ENCODE measurements at regions not wholly inside any gene's neighbourhood (a gene's known extent, or its start where the extent isn't known, plus 50 kb on each side); places are given as distances from the start of the nearest gene placed in this dataset.
A peak's percentile ranks its signal among the peaks of the same experiment; 100 is the strongest.
"Not testable (repeated sequence)": the region's sequence is repeated elsewhere in the genome, so short reads cannot be mapped to it uniquely, and the experiment has no call there.

DNA sequence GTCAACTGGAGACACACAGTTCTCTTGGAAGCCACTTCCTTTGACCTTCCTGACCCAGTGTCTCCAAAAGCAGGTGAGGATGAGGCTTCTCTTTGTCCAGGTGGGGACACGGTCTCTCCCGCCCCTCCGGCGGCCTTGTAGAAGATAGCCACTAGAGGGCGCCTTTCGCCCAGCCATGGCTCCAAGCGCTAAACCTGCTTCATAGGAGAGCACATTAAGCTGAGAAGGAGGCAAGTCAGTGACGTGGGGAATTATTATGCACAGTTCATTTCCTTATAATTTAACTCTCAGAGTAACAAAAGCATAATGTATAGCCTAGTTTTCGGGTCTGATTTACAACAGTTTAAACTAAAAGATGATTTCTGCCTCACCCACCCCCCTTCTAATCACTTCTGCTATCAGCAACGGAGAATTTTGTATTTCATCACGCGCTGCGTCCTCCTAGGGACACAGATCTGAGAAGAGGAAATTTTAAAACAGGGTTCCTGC, 208.7 kb downstream of the ICOS start:
- peak overlapping the region; percentile 2 to 47 (median 32) for H3K4me3 ChIP-seq
- DNase-seq, result peak; percentile 83
- TF ChIP-seq, protein P1, sequence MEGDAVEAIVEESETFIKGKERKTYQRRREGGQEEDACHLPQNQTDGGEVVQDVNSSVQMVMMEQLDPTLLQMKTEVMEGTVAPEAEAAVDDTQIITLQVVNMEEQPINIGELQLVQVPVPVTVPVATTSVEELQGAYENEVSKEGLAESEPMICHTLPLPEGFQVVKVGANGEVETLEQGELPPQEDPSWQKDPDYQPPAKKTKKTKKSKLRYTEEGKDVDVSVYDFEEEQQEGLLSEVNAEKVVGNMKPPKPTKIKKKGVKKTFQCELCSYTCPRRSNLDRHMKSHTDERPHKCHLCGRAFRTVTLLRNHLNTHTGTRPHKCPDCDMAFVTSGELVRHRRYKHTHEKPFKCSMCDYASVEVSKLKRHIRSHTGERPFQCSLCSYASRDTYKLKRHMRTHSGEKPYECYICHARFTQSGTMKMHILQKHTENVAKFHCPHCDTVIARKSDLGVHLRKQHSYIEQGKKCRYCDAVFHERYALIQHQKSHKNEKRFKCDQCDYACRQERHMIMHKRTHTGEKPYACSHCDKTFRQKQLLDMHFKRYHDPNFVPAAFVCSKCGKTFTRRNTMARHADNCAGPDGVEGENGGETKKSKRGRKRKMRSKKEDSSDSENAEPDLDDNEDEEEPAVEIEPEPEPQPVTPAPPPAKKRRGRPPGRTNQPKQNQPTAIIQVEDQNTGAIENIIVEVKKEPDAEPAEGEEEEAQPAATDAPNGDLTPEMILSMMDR (IDR thresholded peaks at IDR 0.05), result peak; percentile 87 to 96 (median 93)
- no peak for TF ChIP-seq POLR2AphosphoS5 (IDR thresholded peaks at IDR 0.05)
- WGBS, 2 donors (ENCODE audit: low coverage in 1 of 2), result 12 to 26% methylated on average over 6 to 11 of the region's 13 CpGs
- H3K36me3 ChIP-seq, result no peaks in the 10 kb centered on the region
- no peaks in the 10 kb centered on the region for H3K27me3 ChIP-seq
- in situ Hi-C loops (cut with MboI; ENCODE audit: low pct_ligation_motif_present in 1 of 4, low pct_unique_long_range_greater_than_20kb in 1 of 4, low sequenced_read_pairs in 3 of 4) (no loop called here), intact Hi-C loops (cut with DNase I; ENCODE audit: low total_unique reads) (no loop called here)
- no peaks in the 10 kb centered on the region for H3K9me3 ChIP-seq
- peak overlapping the region; percentile 13 to 46 (median 43) for H3K27ac ChIP-seq
- peaks cover 0 to 6% (median 3%) of the 10 kb centered on the region in 4 donors for H3K4me1 ChIP-seq

DNA sequence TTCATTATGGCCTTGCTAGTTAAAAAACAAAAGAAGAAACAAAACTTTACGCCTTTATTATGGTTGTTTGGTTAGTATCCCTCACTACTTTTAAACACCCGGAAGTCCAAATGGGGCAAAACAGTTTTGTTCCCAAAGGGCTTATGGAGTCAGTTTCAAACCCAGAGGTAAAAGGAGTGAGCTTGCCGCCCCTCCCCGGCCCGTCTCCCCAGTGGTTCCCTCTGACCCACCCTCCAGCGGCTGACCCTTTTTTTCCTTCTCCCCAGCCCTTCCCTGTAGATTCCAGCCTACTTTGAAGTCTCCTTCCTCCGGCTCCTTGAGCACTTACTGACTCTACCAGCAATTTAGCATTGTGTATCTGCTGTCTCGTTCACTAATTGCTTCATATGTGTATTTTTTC, 209.2 kb downstream of the ICOS start:
- 6 to 22% methylated on average over 4 to 8 of the region's 8 CpGs for WGBS, 2 donors (ENCODE audit: low coverage in 1 of 2)
- intact Hi-C loops (cut with DNase I; ENCODE audit: low total_unique reads) (no loop called here), in situ Hi-C loops (cut with MboI; ENCODE audit: low pct_ligation_motif_present in 1 of 4, low pct_unique_long_range_greater_than_20kb in 1 of 4, low sequenced_read_pairs in 3 of 4) (no loop called here)
- peak overlapping the region; percentile 2 to 47 (median 32) for H3K4me3 ChIP-seq
- H3K4me1 ChIP-seq, result peaks cover 0 to 6% (median 3%) of the 10 kb centered on the region in 4 donors
- DNase-seq, result peak; percentile 14
- H3K36me3 ChIP-seq, result no peaks in the 10 kb centered on the region
- H3K9me3 ChIP-seq, result no peaks in the 10 kb centered on the region
- no peaks in the 10 kb centered on the region for H3K27me3 ChIP-seq
- H3K27ac ChIP-seq, result peak overlapping the region; percentile 13 to 46 (median 43)
- TF ChIP-seq, protein P1 (IDR thresholded peaks at IDR 0.05), result no peak
- TF ChIP-seq POLR2AphosphoS5 (IDR thresholded peaks at IDR 0.05) (no peak), POLR2A (IDR thresholded peaks at IDR 0.05) (no peak), EP300 (IDR thresholded peaks at IDR 0.05; ENCODE audit: low read depth) (no peak)

DNA sequence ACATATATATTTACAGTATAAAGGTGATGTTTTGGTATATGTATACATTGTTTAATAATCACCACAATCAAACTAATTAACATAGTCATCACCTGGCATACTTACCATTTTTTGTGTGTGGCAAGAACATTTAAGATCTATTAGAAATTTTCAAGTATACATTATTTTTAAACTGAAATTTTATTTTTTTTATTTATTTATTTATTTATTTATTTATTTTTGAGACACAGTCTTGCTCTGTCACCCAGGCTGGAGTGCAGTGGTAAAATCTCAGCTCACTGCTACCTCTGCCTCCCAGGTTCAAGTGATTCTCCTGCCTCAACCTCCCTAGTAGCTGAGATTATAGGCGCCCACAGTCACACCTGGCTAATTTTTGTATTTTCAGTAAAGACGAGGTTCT, 210.5 kb downstream of the ICOS start:
- H3K4me3 ChIP-seq; DNase-seq; H3K27me3 ChIP-seq; H3K9me3 ChIP-seq; H3K4me1 ChIP-seq; in situ Hi-C loops (cut with MboI; ENCODE audit: low pct_ligation_motif_present in 1 of 4, low pct_unique_long_range_greater_than_20kb in 1 of 4, low sequenced_read_pairs in 3 of 4); intact Hi-C loops (cut with DNase I; ENCODE audit: low total_unique reads); H3K36me3 ChIP-seq; H3K27ac ChIP-seq: not testable (repeated sequence)
- 93 to 100% methylated on average over 2 of the region's 2 CpGs for WGBS, 2 donors (ENCODE audit: low coverage in 1 of 2)

DNA sequence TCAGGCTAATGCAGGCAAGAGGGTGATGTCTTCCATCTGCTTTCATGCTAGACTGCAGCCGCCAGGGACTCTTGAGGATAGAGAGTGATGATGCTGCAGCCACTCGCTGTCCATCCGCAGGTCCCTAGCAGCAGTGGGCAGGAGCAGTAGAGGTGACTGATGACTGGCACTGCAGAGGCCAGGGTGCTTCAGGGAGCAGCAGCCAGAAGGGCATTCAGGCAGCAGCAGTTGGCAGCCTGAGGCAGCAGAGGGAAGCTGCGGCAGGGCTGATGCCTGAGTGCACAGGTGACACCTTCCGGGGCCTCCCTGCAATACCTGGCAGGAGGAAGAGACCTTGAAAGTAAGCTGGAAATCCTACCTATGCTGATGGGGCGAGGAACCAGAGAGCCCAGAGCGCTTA, 214.2 kb downstream of the ICOS start:
- H3K36me3 ChIP-seq, result no peaks in the 10 kb centered on the region
- H3K27ac ChIP-seq, result no peak overlapping the region
- H3K9me3 ChIP-seq, result no peaks in the 10 kb centered on the region
- WGBS, 2 donors (ENCODE audit: low coverage in 1 of 2), result 86 to 89% methylated on average over 2 to 7 of the region's 7 CpGs
- H3K4me1 ChIP-seq, result peaks cover 0 to 7% (median 2%) of the 10 kb centered on the region in 4 donors
- DNase-seq, result no peak
- H3K4me3 ChIP-seq, result no peak overlapping the region
- intact Hi-C loops (cut with DNase I; ENCODE audit: low total_unique reads), result no loop called here
- in situ Hi-C loops (cut with MboI; ENCODE audit: low pct_ligation_motif_present in 1 of 4, low pct_unique_long_range_greater_than_20kb in 1 of 4, low sequenced_read_pairs in 3 of 4), result no loop called here
- TF ChIP-seq POLR2AphosphoS5 (IDR thresholded peaks at IDR 0.05), result no peak
- no peak for TF ChIP-seq EP300 (IDR thresholded peaks at IDR 0.05; ENCODE audit: low read depth)
- TF ChIP-seq POLR2A (IDR thresholded peaks at IDR 0.05), result no peak
- TF ChIP-seq, protein P1 (IDR thresholded peaks at IDR 0.05), result no peak
- no peaks in the 10 kb centered on the region for H3K27me3 ChIP-seq

DNA sequence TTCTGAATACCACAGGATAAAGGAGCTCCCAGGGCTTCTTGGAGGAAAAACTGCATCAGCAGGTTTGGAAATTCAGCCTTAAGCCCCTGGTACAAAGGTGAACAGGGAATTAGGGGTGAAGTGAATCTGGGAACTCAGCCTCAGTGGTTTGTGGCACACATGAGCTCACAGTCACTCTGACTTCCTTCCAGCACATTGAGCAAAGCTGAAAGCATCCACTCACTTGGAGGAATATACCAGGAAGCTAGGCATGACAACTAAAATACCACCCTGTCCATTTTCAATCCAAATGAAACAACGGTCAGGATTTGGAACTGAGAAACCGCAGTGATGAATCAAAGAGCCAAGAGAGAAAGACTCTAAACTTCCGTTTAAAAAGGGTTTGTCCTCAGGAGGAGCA, 216.1 kb downstream of the ICOS start:
- H3K4me3 ChIP-seq, result no peak overlapping the region
- peaks cover 0 to 3% (median 0%) of the 10 kb centered on the region in 4 donors for H3K4me1 ChIP-seq
- intact Hi-C loops (cut with DNase I; ENCODE audit: low total_unique reads), result no loop called here
- WGBS, 2 donors (ENCODE audit: low coverage in 1 of 2), result 51 to 80% methylated on average over 3 of the region's 3 CpGs
- no peak overlapping the region for H3K27ac ChIP-seq
- no peak for DNase-seq
- H3K27me3 ChIP-seq, result no peaks in the 10 kb centered on the region
- in situ Hi-C loops (cut with MboI; ENCODE audit: low pct_ligation_motif_present in 1 of 4, low pct_unique_long_range_greater_than_20kb in 1 of 4, low sequenced_read_pairs in 3 of 4), result no loop called here
- no peaks in the 10 kb centered on the region for H3K36me3 ChIP-seq
- no peaks in the 10 kb centered on the region for H3K9me3 ChIP-seq
- TF ChIP-seq, protein P1 (IDR thresholded peaks at IDR 0.05), result no peak
- TF ChIP-seq EP300 (IDR thresholded peaks at IDR 0.05; ENCODE audit: low read depth), result no peak
- no peak for TF ChIP-seq POLR2AphosphoS5 (IDR thresholded peaks at IDR 0.05)
